Cardiac muscle cell (in vitro differentiated cells and primary cell): ENCODE measurements at regions not wholly inside any gene's neighbourhood (a gene's known extent, or its start where the extent isn't known, plus 50 kb on each side); places are given as distances from the start of the nearest gene placed in this dataset.

ENCODE experiments used
- DNase-seq, 2 donors: peaks; one replicate each; pipeline versions ENCODE4 v3.0.0 to v3.0.0-alpha.2; 2010 to 2017; ENCODE audit warnings: low read depth in 1 of 2, low spot score in 1 of 2
- H3K27ac ChIP-seq: fragments of 200-600 bp; sonication (generic); 2 replicates; pipeline ENCODE4 v1.5.1; 2016
- H3K27me3 ChIP-seq: fragments of 200-600 bp; sonication (generic); 2 replicates; pipeline ENCODE4 v1.6.0; 2016; ENCODE audit warnings: control low read depth
- H3K36me3 ChIP-seq: fragments of 200-600 bp; sonication (generic); 2 replicates; pipeline ENCODE4 v1.5.1; 2016; ENCODE audit warnings: control low read depth
- H3K4me1 ChIP-seq: fragments of 200-600 bp; sonication (generic); 2 replicates; pipeline ENCODE4 v1.8.1; 2017; ENCODE audit warnings: low read depth, mild to moderate bottlenecking, mixed run types
- H3K4me3 ChIP-seq: fragments of 200-600 bp; sonication (generic); 2 replicates; pipeline ENCODE4 v1.5.1; 2016; ENCODE audit warnings: mild to moderate bottlenecking
- H3K9me3 ChIP-seq: fragments of 200-600 bp; sonication (generic); 2 replicates; pipeline ENCODE4 v1.5.1; 2017; ENCODE audit warnings: low read depth, mild to moderate bottlenecking, control low read depth
- CTCF ChIP-seq: IDR thresholded peaks from 2 replicates; pipeline ENCODE4 v1.5.1; 2012; ENCODE audit warnings: low read depth, mild to moderate bottlenecking, low read length

GRCh38 chrX:20352935-20353336, 86.2 kb upstream of the RPS6KA3 start:
- H3K4me1 ChIP-seq: no peaks in the 10 kb centered on the region
- no peaks in the 10 kb centered on the region for H3K36me3 ChIP-seq
- no peaks in the 10 kb centered on the region for H3K27me3 ChIP-seq
- no peaks in the 10 kb centered on the region for H3K9me3 ChIP-seq
- DNase-seq: no peak
- H3K4me3 ChIP-seq: no peak overlapping the region
- no peak for TF ChIP-seq CTCF
- no peak overlapping the region for H3K27ac ChIP-seq

- no peaks in the 10 kb centered on the region for H3K4me1 ChIP-seq
- no peaks in the 10 kb centered on the region for H3K9me3 ChIP-seq
- no peak overlapping the region for H3K4me3 ChIP-seq
- no peak for TF ChIP-seq CTCF
- no peaks in the 10 kb centered on the region for H3K27me3 ChIP-seq
- DNase-seq: no peak
- no peak overlapping the region for H3K27ac ChIP-seq
- H3K36me3 ChIP-seq: no peaks in the 10 kb centered on the region
Observed at GRCh38 chrX:20352504-20352903, 85.8 kb upstream of the RPS6KA3 start.

DNA sequence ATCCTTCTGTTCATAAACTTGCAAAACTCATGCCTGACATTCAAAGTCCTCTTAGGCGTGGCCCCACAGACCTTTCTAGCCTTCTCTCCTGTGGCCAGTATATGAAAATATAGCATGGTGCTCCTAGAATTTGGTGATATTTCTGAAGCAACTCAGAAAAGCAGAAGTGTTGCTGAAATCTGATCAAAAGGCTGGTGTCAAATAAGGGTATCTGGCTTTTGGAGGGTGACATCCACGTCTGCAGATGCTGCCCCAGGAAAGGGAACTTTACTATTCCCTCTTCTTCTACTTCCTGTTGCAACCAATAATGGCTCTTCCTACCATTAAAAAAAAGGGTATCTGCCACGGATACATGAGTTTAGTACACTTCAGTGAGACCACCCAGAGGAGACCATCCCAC, 83.9 kb upstream of the RPS6KA3 start:
- Histone ChIP-seq H3K27me3 (no peaks in the 10 kb centered on the region), H3K9me3 (no peaks in the 10 kb centered on the region), H3K4me1 (no peaks in the 10 kb centered on the region)

GRCh38 chrX:20348139-20348538, 81.4 kb upstream of the RPS6KA3 start:
- Histone ChIP-seq H3K9me3 (no peaks in the 10 kb centered on the region), H3K27ac (no peak overlapping the region), H3K36me3 (no peaks in the 10 kb centered on the region), H3K27me3 (no peaks in the 10 kb centered on the region), H3K4me3 (no peak overlapping the region), H3K4me1 (no peaks in the 10 kb centered on the region)
- no peak for TF ChIP-seq CTCF
- no peak for DNase-seq

More for the DNA sequence above, 83.9 kb upstream of the RPS6KA3 start:
- no peak overlapping the region for H3K4me3 ChIP-seq
- no peak overlapping the region for H3K27ac ChIP-seq
- DNase-seq: no peak
- no peak for TF ChIP-seq CTCF
- no peaks in the 10 kb centered on the region for H3K36me3 ChIP-seq

GRCh38 chrX:20347481-20347880, 80.8 kb upstream of the RPS6KA3 start:
- DNase-seq: peak in 1 of 2 donors; percentile 75
- Histone ChIP-seq H3K4me3 (no peak overlapping the region), H3K4me1 (no peaks in the 10 kb centered on the region), H3K27ac (no peak overlapping the region), H3K36me3 (no peaks in the 10 kb centered on the region), H3K9me3 (no peaks in the 10 kb centered on the region), H3K27me3 (no peaks in the 10 kb centered on the region)
- TF ChIP-seq CTCF: no peak

GRCh38 chrX:20333672-20334071, 67.0 kb upstream of the RPS6KA3 start:
- H3K9me3 ChIP-seq: no peaks in the 10 kb centered on the region
- no peak overlapping the region for H3K27ac ChIP-seq
- no peak for DNase-seq
- H3K36me3 ChIP-seq: no peaks in the 10 kb centered on the region
- no peak overlapping the region for H3K4me3 ChIP-seq
- no peaks in the 10 kb centered on the region for H3K4me1 ChIP-seq
- TF ChIP-seq CTCF: no peak
- no peaks in the 10 kb centered on the region for H3K27me3 ChIP-seq
